GM23338 (cell line): ENCODE measurements at regions not wholly inside any gene's neighbourhood (a gene's known extent, or its start where the extent isn't known, plus 50 kb on each side); places are given as distances from the start of the nearest gene placed in this dataset.

Source experiments
- CTCF ChIP-seq, 2 experiments: fragments of 200-600 bp in 1 of 2; sonication (generic) in 1 of 2; conservative IDR thresholded peaks; 2 replicates each; pipeline versions ENCODE4 v1.5.1 to v1.6.1; 2016 to 2017; ENCODE audit warnings: antibody characterized with exemption in 2 of 2, low read depth in 2 of 2, mild to moderate bottlenecking in 2 of 2, moderate library complexity in 1 of 2
- EZH2 ChIP-seq: fragments of 200-600 bp; sonication (generic); IDR thresholded peaks from one replicate; pipeline ENCODE4 v1.8.0; 2017; ENCODE audit warnings: antibody characterized with exemption, mild to moderate bottlenecking, low read depth; ENCODE audit not compliant: unreplicated experiment

DNA sequence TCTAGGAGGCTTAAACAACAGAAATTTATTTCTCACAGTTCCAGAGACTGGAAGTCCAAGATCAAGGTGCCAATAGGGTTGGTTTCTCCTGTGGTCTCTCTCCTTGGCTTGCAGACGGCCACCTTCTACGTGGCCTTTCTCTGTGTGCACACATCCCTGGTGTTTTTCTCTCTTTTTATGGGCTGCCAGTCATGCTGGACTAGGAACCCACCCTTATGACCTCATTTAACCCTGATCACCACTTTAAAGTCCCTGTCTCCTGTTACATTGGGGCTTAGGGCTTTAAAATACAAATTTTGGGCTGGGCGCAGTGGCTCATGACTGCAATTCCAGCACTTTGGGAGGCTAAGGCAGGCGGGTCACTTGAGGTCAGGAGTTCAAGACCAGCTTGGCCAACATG is 157.1 kb downstream of the TLE1 start:
- no peak for TF ChIP-seq EZH2
- TF ChIP-seq CTCF (conservative IDR thresholded peaks at IDR 0.05; ENCODE audit: low read depth in 2 of 2): no peak
